Thoracic aorta (tissue), 2 donors: ENCODE measurements at regions not wholly inside any gene's neighbourhood (a gene's known extent, or its start where the extent isn't known, plus 50 kb on each side); places are given as distances from the start of the nearest gene placed in this dataset.

Experiments used
- ATAC-seq: fragments of 150-250 bp; one replicate; pipeline ENCODE4 v1.8.0; 2017; ENCODE audit warnings: low read depth; ENCODE audit not compliant: insufficient number of reproducible peaks, low FRiP score
- DNase-seq: peaks from one replicate; pipeline ENCODE4 v3.0.0-alpha.2; 2020; ENCODE audit warnings: low spot score
- H3K27ac ChIP-seq, 2 donors: fragments of 200-600 bp; sonication (generic); 1 replicate in 1 of 2; 2 replicates in 1 of 2; pipeline ENCODE4 v1.5.1; 2016; ENCODE audit warnings: mild to moderate bottlenecking in 2 of 2, moderate library complexity in 2 of 2
- H3K27me3 ChIP-seq: fragments of 200-600 bp; sonication (generic); replicated peaks from 2 replicates; pipeline ENCODE4 v1.6.0; 2016; ENCODE audit warnings: mild to moderate bottlenecking; ENCODE audit not compliant: insufficient read depth
- H3K36me3 ChIP-seq: fragments of 200-600 bp; sonication (generic); one replicate; pipeline ENCODE4 v1.5.1; 2016
- H3K4me1 ChIP-seq, 2 donors: fragments of 200-600 bp; sonication (generic); 1 replicate in 1 of 2; 2 replicates in 1 of 2; pipeline versions ENCODE4 v1.5.1 to v1.6.0; 2016; ENCODE audit warnings: low read depth in 2 of 2, mild to moderate bottlenecking in 1 of 2; ENCODE audit not compliant: control insufficient read depth in 1 of 2
- H3K4me3 ChIP-seq: fragments of 200-600 bp; sonication (generic); 2 replicates; pipeline ENCODE4 v1.5.1; 2016; ENCODE audit warnings: mild to moderate bottlenecking
- H3K9me3 ChIP-seq: fragments of 200-600 bp; sonication (generic); 2 replicates; pipeline ENCODE4 v1.5.1; 2016
- CTCF ChIP-seq: fragments of 200-600 bp; sonication (generic); IDR thresholded peaks from one replicate; pipeline ENCODE4 v1.5.1; 2019; ENCODE audit warnings: antibody characterized with exemption

- no peaks in the 10 kb centered on the region for H3K36me3 ChIP-seq
- DNase-seq (no peak), ATAC-seq (no peak)
- no peak overlapping the region for H3K27ac ChIP-seq
- no peaks in the 10 kb centered on the region for H3K27me3 ChIP-seq
- no peak for TF ChIP-seq CTCF
- H3K9me3 ChIP-seq: no peaks in the 10 kb centered on the region
- H3K4me1 ChIP-seq: no peaks in the 10 kb centered on the region
- H3K4me3 ChIP-seq: no peak overlapping the region
Measured at GRCh38 chr3:147854542-147854941, 445.4 kb downstream of the ZIC1 start.

DNA sequence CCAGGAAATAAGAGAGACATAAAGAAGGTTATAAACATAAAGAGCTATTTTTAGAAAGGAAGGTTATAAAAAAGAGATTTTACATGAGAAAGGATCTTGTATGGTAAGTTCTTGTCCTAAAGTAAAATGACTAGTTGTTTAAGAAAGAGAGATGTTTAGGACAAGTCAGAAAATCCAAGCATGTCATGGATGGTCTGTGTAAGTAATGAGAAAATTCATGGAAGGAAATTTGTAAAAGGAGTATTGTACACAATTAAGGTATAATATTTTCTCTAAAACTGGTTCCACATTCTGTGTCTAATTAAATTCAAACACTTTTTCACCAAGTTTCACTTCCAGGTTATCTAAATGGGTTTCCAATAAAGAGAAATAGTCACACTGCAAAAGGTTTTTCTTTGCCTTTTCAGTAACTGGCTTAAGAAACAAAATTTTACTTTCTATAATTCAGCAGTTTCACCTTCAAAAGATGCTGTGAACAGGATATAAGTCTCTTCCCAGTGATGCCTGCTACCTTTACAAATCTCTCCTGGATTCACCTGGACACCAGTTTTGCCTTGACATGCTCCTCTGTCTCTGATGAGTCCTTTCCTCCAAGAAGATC, 455.7 kb downstream of the ZIC1 start:
- Histone ChIP-seq H3K9me3 (no peaks in the 10 kb centered on the region), H3K27me3 (no peaks in the 10 kb centered on the region), H3K36me3 (no peaks in the 10 kb centered on the region), H3K4me1 (no peaks in the 10 kb centered on the region), H3K27ac (no peak overlapping the region), H3K4me3 (no peak overlapping the region)
- DNase-seq (no peak), ATAC-seq (no peak)
- TF ChIP-seq CTCF: no peak

GRCh38 chr3:147866561-147866960, 457.4 kb downstream of the ZIC1 start:
- DNase-seq: no peak
- no peaks in the 10 kb centered on the region for H3K4me1 ChIP-seq
- no peaks in the 10 kb centered on the region for H3K27me3 ChIP-seq
- no peak for ATAC-seq
- H3K4me3 ChIP-seq: no peak overlapping the region
- no peak for TF ChIP-seq CTCF
- no peak overlapping the region for H3K27ac ChIP-seq
- H3K9me3 ChIP-seq: no peaks in the 10 kb centered on the region
- no peaks in the 10 kb centered on the region for H3K36me3 ChIP-seq

- ATAC-seq (no peak), DNase-seq (no peak)
- Histone ChIP-seq H3K27me3 (no peaks in the 10 kb centered on the region), H3K36me3 (no peaks in the 10 kb centered on the region), H3K27ac (no peak overlapping the region), H3K4me1 (no peaks in the 10 kb centered on the region), H3K9me3 (no peaks in the 10 kb centered on the region), H3K4me3 (no peak overlapping the region)
- TF ChIP-seq CTCF: no peak
Measured at GRCh38 chr3:147872568-147872967, 463.4 kb downstream of the ZIC1 start.

- Histone ChIP-seq H3K27ac (no peak overlapping the region), H3K4me3 (no peak overlapping the region), H3K36me3 (no peaks in the 10 kb centered on the region), H3K27me3 (no peaks in the 10 kb centered on the region), H3K9me3 (no peaks in the 10 kb centered on the region), H3K4me1 (no peaks in the 10 kb centered on the region)
- no peak for TF ChIP-seq CTCF
- no peak for DNase-seq
- ATAC-seq: no peak
Measured at GRCh38 chr3:147875498-147875897, 466.3 kb downstream of the ZIC1 start.
